Astrocyte of the spinal cord (primary cell): ENCODE measurements at regions not wholly inside any gene's neighbourhood (a gene's known extent, or its start where the extent isn't known, plus 50 kb on each side); places are given as distances from the start of the nearest gene placed in this dataset.

Experiments used
- DNase-seq: peaks from one replicate; pipeline ENCODE4 v3.0.0; 2011; ENCODE audit warnings: low read depth, low spot score
- H3K4me3 ChIP-seq: 2 replicates; pipeline ENCODE4 v1.5.1; 2011; ENCODE audit warnings: low read depth, mild to moderate bottlenecking, low read length, moderate library complexity
- CTCF ChIP-seq: IDR thresholded peaks from 2 replicates; pipeline ENCODE4 v1.5.1; 2012; ENCODE audit warnings: low read depth, mild to moderate bottlenecking, low read length, inconsistent platforms
- in situ Hi-C: cut with HindIII; loops from 2 replicates; pipeline ENCODE4 v1.10.0; 2017; ENCODE audit warnings: low sequenced_read_pairs

GRCh38 chr10:84845628-84846261, 517.4 kb downstream of the CCSER2 start:
- TF ChIP-seq CTCF, result no peak
- in situ Hi-C loops, result no loop called here
- DNase-seq, result no peak

GRCh38 chr10:84846658-84847316, 518.4 kb downstream of the CCSER2 start:
- H3K4me3 ChIP-seq, result no peak overlapping the region
- TF ChIP-seq CTCF, result no peak
- DNase-seq, result no peak
- in situ Hi-C loops, result no loop called here

More at GRCh38 chr10:84845628-84846261, 517.4 kb downstream of the CCSER2 start:
- H3K4me3 ChIP-seq, result no peak overlapping the region

- in situ Hi-C loops, result no loop called here
- no peak for TF ChIP-seq CTCF
Measured at GRCh38 chr10:84848967-84849366, 520.6 kb downstream of the CCSER2 start.

GRCh38 chr10:84850826-84851225, 522.4 kb downstream of the CCSER2 start:
- in situ Hi-C loops, result no loop called here
- DNase-seq, result no peak
- no peak overlapping the region for H3K4me3 ChIP-seq
- no peak for TF ChIP-seq CTCF

More at GRCh38 chr10:84848967-84849366, 520.6 kb downstream of the CCSER2 start:
- no peak overlapping the region for H3K4me3 ChIP-seq
- DNase-seq, result no peak

GRCh38 chr10:84854439-84854838, 526.0 kb downstream of the CCSER2 start:
- TF ChIP-seq CTCF, result no peak
- in situ Hi-C loops, result no loop called here
- H3K4me3 ChIP-seq, result no peak overlapping the region
- DNase-seq, result no peak

- in situ Hi-C loops, result no loop called here
- no peak overlapping the region for H3K4me3 ChIP-seq
- TF ChIP-seq CTCF, result no peak
- DNase-seq, result no peak
Measured at GRCh38 chr10:84860855-84861254, 532.5 kb downstream of the CCSER2 start.
